HG03159 (cell line): ENCODE measurements at regions not wholly inside any gene's neighbourhood (a gene's known extent, or its start where the extent isn't known, plus 50 kb on each side); places are given as distances from the start of the nearest gene placed in this dataset.
A peak's percentile ranks its signal among the peaks of the same experiment; 100 is the strongest.
"Not testable (repeated sequence)": the region's sequence is repeated elsewhere in the genome, so short reads cannot be mapped to it uniquely, and the experiment has no call there.

ENCODE experiments used
- ATAC-seq: cut with Tn5 transposase; IDR thresholded peaks from one replicate; pipeline ENCODE4 v1.9.1; 2021; ENCODE audit warnings: mild to moderate bottlenecking, moderate library complexity; ENCODE audit not compliant: unreplicated experiment

DNA sequence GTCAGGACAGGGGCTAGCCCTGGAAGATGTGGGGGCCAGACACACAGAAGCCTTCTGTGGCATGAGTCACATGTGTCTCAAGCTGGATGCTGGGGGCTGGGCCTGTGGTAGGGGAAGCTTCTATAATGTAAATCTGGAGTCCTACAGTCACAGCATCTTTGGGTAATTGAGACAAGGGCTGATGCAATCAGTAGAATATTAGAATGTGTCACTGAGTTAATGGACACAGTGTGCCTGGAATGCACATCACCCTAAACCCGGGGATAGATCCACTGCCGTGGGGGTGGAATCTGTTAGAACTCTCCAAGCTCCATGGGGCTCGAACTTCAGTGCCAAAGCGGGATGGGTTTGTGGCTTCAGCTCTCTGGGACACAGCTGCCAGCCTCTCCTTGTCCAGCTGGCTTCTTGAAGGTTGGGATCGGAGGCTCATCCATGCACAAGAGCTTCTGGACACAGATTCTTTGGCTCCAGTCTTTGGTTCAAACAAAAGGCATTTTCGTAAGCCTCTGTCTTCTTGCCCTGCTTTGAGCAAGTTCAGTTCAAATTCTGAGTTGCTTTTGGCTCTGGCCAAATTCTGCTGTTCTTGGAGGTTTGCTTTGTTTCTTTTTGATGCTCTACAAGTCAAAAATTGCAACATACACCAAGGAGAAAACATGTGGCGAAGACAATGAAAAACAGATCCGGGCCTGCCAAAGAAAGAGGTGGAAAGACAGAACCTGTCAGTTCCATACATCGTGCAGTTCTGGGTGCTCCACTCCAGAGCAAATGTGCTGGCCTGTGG is 194.8 kb upstream of the ZNF32 start:
- ATAC-seq = no peak

DNA sequence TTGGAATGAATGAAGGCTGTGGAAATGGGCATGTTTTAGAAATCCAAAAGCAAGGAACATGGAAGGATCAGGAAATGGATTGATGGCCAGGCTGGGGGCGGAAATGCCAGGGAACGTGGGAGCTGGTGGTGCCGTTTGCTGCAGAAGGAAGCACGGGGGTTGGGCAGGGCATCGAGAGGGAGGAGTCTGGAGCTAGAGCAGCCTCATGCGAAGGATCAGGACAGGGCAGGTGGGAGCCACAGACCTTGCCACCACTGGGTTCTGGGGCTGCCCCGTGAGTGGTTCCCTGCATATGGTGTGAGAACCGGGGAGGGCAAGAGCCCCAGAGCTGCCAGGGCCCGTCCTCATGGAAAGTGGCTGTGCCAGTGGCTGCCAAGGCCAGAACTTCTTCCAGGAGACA is 193.8 kb upstream of the ZNF32 start:
- ATAC-seq = no peak

DNA sequence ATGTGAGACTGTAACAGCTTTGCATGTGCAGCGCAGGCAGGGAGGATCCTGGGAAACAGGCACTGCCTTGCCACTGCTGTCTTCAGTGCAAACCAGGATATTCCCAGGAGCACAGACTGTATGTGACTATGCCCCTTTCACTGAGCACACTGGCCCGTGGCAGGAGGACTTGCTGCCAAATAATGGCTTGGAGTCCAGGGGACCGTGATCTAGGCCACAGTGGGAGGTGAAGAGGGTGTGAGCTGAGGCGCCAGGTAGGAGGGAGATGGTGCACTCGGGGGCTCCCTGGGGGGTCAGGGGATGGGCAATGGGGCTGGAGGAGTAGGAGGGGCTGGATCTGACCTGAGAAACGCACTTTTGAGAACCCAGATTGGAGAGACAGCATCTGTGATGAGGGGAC is 193.4 kb upstream of the ZNF32 start:
- ATAC-seq = no peak

DNA sequence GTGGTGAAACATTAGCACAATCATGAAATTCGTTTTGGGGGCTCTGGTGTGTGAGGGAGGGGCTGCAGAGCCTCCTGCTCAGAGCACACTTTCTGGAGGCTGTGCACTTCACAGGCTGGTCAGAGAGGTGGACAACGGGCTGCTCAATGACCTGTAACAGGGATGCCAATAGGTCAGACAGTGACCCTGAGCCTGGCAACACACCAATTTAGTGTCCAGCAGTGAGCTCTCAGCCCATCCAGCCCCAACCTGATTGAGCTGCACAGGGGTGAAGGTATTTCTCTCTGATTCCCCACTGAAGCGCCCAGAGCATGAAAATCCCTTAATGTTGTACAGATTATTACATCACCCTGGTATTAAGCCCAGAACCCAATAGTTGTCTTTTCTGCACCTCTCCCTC is 191.3 kb upstream of the ZNF32 start:
- no peak for ATAC-seq

DNA sequence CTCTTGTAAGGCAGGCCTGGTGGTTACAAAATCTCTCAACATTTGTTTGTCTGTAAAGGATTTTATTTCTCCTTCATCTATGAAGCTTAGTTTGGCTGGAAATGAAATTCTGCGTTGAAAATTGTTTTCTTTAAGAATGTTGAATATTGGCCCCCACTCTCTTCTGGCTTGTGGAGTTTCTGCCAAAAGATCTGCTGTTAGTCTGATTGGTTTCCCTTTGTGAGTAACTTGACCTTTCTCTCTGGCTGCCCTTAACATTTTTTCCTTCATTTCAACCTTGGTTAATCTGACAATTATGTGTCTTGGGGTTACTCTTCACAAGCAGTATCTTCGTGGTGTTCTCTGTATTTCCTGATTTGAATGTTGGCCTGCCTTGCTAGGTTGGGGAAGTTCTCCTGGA is 186.1 kb upstream of the ZNF32 start:
- ATAC-seq = not testable (repeated sequence)

DNA sequence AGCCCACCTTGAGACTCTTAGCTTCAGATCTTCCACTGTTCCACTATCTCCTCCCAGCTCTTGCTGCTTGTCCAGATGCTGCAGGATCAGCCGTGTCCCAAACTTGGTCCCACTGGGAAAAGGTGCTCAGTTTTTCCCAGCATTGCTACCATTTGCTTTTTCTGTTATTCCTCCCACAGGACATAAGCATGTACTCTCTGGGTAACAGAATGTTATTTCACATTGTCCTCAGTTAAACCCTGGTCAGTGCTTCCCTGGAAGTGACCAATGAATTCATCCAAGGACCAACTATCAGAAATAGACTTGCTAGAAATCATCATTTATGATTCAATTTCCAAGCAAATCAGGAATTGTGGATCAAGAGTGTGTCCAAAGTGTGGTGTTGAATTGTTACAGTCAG is 179.2 kb upstream of the ZNF32 start:
- no peak for ATAC-seq

DNA sequence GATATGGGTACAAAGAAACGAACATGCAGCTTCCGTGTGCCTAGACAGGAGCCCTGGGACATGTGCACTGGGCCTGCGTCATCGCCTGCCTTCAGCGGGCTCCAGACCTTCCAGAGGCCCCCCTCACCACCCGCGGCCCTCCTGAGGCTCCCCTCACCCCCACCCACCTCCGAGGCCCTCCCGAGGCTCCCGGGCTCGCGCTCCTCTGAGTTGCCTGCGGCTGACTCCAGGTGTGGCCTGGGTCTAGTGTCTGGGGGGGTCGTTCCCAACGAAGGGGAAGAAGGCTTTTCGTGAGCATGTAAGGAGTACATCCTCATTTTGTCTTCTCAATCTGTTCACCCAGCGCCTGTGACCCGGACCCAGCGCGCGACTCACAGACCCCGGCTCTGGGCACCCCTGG is 177.3 kb upstream of the ZNF32 start:
- ATAC-seq = no peak

DNA sequence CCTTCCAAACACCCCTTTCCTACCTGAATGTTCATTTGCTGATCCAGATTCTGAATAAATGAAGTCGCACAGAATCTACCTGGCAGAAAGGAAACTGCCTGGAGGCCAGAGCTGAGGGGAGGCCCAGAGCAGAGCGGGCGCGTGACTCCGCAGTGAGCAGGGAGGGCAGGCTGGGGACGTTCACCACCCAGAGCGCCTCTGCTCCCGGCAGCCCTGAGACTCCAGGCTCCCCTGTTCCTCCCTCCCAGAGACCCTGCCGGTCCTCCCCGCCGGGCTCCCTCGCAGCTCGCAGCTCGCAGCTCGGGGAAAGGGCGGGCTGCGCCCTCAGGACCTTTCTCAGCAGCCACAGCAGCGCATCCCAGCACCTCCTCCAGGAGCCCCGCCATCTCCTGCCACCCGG is 176.7 kb upstream of the ZNF32 start:
- ATAC-seq = no peak

DNA sequence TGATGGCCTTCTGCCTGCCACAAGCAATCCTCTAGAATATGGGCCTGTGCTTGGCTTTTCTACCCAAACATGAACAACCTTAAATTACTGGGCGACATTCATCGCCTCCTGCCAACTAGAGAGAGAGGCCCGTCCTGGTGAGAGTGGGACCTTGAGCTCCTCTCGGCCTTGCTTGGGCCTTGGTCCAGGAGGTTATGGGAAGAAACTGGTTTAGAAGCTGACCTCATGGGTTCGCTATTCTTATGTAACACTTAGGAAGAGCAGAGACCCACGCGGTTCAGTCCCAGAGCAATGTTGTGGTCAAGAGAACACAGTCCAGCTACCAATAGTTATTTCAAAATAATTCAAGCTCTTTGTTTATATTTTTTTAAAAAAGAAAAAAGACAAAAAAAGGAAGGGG is 176.3 kb upstream of the ZNF32 start:
- no peak for ATAC-seq

DNA sequence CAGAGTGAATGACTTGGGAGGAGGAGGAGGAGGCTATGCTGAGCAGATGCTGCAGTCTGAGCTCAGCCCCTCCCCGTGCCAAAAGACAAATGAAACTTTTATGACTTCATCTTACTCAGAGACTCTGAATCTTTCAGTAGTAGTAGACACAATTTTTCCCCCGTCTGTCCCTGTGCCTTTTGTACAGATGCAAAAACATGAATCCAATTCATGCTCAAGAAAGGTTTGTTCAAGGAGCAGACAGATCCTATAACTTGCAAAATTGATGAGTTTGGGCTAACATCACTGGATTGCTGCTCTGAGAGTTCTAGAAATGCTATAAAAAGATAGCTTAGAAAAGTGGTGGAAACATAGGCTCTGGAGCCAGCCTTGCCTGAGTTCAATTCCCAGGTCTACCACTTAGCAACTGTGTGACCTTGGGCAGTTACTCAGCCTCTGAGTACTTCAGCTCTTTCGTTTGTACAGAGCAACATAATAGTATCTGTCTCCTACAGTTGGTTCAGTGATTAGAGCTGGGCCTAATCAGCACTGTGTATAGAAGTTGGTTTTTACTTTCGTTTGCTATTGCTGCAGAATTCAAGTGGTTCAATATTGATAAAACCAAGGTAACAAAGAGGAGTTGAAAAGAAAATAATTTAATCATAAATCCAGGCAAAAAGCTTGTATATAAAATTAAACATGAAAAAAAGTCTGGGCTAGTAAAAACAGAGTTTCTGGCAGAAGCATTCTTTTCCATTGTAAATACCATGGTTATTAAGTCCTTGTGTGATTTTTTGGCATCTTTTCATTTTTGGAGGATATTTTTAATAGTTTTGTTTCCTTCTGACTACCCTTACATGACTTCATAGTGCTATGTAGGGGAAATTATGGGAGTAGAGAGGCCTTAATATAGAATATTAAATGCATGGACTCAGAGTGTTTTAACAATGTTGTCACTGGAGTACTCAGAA is 174.2 kb upstream of the ZNF32 start:
- ATAC-seq = no peak

DNA sequence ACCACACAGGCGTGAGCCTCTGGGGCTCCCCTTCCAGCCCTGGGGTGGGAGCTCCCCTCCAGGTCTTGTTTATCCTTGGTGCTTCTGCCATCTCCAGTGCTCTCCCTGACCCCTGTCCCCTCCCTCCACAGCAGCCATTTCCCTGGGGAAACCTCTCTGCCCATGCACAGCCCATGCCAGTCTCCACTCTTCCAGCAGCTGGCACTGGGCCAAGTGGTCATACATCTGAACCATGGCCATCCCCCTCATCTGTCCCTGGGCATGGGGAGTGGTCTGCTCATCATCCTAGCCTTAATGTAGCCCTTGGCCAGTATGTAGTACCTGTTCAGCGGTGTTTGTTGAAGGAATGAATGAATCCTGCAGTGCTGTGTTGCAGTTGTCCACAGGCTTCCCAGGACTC is 172.4 kb upstream of the ZNF32 start:
- no peak for ATAC-seq

DNA sequence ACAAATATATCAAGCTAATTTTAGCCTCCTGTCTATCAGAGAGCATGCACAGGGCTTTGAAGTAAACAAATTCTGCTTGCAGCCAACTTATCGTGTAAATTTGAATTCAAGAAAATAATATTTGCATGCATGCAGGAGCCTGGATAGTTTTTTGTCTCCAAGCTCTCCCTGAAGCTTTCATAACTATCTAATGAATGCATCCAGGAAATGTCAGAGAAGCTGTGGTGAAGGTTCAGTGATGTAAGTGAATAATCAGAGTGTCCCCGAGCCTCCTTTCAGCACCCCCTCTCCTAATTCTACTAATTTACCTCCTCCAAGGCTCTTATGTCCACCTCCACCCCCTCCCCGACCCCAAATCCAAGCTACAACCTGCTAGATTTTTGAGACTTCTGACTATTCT is 172.0 kb upstream of the ZNF32 start:
- ATAC-seq = no peak

DNA sequence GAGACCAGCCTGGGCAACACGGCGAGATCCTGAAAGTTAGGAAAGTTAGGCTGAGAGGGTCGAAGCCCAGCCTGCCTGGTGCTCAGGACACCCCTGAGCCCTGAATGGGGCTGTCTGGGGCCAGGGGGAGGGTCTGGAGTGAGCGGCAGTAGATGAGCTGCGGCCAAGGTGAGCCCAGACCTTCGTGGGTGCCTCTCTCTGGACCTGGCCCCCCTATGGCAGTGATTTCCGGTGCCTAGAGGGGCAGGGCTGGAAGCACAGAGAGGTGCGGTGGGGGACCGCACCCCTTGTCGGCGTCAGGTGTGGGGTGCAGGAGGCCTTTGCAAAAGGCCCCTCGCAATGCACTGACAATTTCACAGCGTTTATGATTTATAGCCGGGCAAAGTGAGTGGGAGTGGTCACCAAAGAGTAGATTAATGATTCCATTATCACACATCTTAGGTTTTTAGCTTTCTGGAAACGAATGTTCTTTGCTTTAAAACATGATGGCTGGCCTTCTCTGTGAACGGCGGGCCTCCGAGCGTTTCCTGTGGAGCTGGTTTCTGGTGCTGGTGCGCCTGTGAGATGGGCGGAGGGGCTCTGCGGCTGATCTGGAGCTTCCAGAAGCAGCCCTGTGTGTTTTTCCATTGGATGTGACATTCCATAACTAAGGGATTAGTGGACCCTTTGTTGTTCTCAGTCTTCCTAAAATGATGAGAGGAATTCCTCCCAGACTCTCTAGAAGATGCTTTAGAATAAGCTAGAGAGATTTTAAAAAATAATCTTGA is 171.0 kb upstream of the ZNF32 start:
- no peak for ATAC-seq

DNA sequence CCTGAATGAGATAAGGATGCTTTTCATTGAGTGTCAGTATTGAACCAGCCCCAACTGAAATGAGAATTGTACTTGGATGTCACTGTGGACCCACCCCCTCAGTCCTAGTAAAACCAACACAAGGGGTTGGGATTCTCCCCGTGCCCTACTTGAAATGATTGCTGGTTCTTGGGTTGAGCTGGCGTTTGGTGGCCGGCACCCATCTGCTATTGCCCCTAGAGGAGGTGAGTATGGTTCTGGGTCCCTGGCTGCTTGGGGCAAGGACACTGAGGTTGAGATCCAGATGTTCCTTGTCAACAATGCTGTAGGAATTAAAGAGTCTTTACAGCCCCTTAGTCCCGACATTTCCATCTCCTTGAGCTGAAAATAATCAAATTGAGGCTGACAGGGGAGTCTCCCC is 170.0 kb upstream of the ZNF32 start:
- no peak for ATAC-seq

DNA sequence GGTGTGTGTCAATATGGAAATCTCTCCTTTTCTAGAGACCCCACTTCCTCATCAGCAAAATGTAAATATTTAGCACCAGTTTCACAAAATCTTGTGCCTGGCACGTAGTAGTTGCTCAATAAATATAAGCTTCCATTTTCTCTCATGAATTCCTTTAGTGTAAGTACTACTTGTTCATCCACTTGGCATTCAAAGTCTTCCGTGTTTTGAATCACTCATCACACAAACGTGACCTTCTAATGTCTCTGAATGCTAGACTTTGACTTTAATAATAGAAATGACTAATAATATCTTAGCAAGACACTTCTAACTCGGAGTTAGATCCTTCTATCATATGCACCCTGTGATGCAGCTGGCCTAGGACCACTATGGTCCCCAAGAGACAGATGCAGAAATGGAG is 168.7 kb upstream of the ZNF32 start:
- ATAC-seq = no peak

DNA sequence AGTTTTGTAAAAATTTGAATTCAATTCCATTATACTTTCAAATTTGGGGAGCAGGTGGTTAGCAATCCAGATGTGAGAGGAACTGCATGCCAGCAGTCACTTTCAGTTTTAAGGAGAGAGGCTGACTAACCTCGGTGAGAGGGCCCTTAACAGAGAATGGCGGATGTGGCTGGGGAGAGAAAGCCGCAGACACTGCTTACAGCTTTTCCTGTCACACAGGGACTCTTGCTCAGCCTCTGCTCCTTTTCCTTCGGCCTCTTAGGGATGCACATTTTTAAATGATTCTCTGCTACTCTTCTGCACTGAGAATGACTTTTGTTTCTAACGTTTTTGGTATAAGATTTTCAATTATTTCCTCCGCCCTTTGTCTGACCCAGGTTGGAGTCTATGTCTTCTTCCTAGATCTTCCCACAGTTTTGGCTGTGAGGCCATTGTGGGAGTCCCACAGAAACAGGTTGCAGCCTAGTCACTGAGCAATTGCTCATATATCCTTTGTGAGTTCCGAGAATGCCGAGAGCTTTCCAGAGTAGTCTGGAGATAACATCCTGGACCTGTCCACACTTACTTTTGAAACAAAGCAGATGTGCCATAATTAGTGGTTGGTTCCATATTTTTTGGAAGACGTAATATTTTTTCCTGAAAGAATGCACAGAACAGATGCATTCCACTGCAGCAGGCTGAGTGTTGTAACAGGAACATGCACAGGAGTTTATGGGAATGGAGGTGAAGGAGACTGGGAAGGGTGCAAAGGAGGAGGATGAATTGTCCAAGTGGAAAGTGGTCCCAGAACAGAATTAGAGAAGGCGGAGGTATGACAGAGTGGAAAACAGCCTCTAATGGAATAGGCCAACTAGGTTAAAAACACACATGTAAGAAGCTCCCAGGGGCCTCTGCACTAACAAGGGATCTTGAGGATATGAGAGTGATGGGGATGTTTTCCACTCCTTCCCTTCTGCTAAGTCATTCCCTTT is 168.0 kb upstream of the ZNF32 start:
- peak; percentile 93 for ATAC-seq

DNA sequence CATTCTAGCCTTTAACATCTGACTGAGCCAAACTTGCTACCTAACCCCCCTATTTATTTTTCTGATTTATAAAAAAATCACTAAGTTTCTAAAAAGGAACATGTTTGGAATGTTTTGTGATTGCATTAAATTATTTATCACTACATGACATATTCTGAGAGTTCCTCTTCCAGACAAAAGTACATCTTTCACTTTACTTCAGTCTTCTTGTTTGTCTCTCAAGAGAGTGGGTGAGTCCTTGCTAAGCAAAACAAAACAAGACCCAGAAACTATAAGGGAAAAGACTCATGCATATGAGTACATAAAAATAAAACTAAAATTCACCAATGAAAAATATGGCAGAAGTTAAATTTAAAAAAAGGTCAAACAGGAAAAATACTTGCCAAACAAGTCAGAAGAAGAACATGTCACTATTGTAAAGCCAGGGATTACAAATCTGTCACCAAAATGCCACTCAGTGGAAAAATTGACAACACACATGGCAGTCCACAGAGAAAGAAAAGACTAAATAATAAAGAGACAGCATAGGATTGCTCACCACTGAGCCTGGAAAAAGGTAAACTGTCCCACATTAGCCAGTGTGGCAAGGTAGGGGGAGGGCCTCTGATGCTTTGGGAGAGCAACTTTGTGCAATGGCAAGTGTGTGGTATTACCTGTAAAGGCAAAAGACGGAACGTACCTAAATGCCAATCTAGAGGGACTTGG is 166.7 kb upstream of the ZNF32 start:
- ATAC-seq = no peak

DNA sequence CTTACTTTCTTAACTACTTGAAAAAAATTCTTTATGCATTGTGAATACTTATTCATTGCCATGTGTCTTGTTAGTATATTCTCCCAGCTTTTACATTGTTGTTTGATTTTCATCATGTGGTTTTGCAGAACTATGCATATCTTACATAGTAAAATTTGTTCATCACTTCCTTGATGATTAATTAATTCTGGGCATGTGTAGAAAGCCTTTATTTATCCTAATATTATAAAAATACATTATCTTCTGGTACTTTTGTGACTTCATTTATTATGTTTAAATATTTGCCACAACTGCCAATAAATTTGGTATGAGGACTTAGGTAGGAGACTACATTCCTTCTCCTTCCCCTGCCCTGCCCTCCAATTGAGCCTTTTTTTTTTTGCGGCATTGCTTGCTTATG is 166.0 kb upstream of the ZNF32 start:
- no peak for ATAC-seq

DNA sequence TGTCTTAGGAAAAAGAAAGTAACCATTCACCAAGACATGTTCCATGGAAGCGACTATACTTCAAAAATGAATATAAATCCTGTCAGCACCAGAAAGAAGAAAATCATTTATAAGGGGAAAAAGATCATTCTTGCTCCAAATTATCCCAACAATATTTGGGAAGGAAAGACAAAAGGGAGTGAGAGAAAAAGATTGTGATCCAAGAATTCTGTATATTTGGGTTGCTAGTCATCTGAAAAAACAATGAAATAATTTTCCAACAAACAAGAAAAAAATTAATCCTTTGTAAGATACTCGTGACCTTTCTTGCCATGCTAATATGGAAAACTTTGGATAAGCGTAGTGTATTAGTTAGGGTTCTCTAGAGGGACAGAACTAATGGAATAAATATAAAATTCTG is 163.2 kb upstream of the ZNF32 start:
- ATAC-seq = no peak
